ENCODE measurements at regions not wholly inside any gene's neighbourhood (a gene's known extent, or its start where the extent isn't known, plus 50 kb on each side); places are given as distances from the start of the nearest gene placed in this dataset.
"Not testable (repeated sequence)": the region's sequence is repeated elsewhere in the genome, so short reads cannot be mapped to it uniquely, and the experiment has no call there.

GRCh38 chr11:44388828-44389657 lies 79.1 kb upstream of the ALX4 start:
- DNase-seq: no peak

GRCh38 chr11:44389963-44390605 lies 80.1 kb upstream of the ALX4 start:
- DNase-seq: no peak

GRCh38 chr11:44391004-44391403 lies 81.1 kb upstream of the ALX4 start:
- not testable (repeated sequence) for DNase-seq

DNA sequence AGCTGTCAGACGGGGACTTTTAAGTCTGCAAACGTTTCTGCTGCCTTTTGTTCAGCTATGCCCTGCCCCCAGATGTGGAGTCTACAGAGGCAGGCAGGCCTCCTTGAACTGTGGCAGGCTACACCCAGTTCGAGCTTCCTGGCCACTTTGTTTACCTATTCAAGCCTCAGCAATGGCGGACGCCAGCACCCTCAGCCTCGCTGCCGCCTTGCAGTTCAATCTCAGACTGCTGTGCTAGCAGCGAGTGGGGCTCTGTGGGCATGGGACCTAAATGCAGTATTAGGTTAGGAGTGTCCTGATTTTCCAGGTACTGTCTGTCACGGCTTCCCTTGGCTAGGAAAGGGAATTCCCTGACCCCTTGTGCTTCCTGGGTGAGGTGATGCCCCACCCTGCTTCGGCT lies 86.8 kb upstream of the ALX4 start:
- DNase-seq: not testable (repeated sequence)

GRCh38 chr11:44397586-44398178 lies 87.7 kb upstream of the ALX4 start:
- no peak for DNase-seq

GRCh38 chr11:44398266-44399030 lies 88.5 kb upstream of the ALX4 start:
- no peak for DNase-seq

GRCh38 chr11:44399968-44400367 lies 90.0 kb upstream of the ALX4 start:
- DNase-seq: no peak

DNA sequence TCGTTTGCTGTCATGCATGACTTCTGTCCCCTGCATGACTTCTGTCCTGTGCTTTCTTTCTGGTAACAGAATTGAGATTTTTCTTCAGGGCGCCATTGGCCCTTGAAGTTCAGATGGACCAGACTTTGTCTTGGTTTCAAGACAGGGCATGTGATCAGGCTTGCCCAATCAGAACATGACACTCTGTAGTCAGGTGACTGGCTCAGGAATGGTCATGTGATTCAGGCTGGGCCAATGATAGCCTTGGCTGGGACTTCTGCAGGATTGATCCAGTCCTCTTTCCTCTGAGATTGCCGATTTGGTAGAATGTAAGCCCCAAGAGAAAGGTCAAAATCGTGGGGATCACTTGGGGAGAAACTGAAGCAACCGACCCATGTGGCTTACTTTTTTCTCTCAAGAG lies 90.5 kb upstream of the ALX4 start:
- no peak for DNase-seq

GRCh38 chr11:44402466-44403075 lies 92.6 kb upstream of the ALX4 start:
- no peak for DNase-seq

- no peak for DNase-seq
These were observed 93.2 kb upstream of the ALX4 start for GRCh38 chr11:44403176-44403575.

GRCh38 chr11:44403587-44404273 lies 93.8 kb upstream of the ALX4 start:
- DNase-seq: no peak

DNA sequence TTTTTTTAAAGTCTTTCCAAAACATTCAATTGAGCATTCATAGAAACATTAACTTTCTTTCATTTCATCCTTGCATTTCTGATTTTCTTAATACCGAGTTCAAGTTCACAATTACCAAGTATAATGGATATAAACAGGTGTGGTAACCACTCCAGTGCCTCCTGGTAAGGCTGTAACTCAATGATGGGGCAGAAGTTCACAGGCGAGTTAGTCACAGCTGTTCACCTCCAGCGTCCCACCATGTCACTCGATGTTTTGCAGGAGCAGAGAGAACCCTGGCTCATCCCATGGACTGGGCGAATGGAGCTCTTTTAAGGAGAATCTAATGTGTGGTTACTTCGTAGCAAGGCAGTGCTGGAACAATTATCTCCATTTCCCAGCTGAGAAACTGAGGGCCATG lies 94.4 kb upstream of the ALX4 start:
- no peak for DNase-seq

GRCh38 chr11:44404736-44405395 lies 94.9 kb upstream of the ALX4 start:
- no peak for DNase-seq

DNA sequence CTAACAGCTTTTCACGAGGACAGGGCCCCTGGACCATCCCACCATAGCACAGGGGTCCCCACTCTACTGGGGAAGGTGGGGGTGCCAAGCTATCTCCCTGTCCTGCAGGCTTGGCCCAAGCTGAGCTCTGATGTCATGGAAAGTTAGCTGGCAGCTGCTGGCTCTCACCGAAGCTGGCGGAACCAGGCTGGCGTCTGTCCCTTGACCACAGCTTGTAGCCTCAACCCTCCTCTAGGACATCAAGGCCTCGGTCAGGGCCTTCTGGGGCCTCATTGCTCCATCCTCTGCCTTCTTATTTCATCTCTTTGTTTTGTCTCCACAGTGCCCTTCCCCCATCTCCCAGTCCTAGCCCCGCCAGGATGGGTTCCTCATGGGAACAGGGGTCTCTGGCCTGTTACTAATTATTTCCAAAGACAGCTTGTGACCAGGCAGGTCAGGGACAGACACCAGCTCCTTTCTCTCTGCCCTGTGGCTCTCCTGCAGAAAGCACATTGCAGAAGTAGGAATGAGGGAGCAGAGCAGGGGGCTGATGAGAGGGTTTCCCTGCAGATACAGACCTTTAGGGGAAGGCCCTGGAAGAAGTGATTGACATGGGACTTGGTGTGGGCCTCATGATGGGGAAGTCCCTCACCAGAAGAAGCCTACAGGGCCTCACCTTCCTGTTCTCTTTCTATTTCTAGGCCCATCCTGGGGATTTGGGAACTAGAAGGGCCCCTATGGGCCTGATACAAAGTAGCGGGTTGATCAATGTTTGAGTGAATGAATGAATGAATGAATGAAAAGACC lies 97.5 kb upstream of the ALX4 start:
- no peak for DNase-seq

DNA sequence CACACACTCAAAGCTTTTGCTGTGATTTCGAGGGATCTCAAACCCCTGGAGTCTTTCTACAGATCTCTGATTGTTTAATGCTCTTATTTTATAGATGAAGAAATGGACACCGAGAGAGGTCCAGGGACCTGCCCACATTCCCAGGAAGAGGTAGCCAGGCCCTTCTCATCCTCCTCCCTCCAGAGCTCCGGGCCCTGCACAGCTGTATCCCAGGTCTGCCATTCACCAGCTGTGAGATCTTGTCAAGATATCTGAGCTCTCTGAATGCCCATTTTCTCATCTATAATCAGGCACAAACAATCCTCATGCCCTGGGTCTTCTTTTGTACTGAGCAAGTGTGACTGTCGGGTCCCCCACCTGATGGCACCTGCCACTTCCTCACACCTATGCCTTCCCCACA lies 98.2 kb upstream of the ALX4 start:
- DNase-seq: no peak

DNA sequence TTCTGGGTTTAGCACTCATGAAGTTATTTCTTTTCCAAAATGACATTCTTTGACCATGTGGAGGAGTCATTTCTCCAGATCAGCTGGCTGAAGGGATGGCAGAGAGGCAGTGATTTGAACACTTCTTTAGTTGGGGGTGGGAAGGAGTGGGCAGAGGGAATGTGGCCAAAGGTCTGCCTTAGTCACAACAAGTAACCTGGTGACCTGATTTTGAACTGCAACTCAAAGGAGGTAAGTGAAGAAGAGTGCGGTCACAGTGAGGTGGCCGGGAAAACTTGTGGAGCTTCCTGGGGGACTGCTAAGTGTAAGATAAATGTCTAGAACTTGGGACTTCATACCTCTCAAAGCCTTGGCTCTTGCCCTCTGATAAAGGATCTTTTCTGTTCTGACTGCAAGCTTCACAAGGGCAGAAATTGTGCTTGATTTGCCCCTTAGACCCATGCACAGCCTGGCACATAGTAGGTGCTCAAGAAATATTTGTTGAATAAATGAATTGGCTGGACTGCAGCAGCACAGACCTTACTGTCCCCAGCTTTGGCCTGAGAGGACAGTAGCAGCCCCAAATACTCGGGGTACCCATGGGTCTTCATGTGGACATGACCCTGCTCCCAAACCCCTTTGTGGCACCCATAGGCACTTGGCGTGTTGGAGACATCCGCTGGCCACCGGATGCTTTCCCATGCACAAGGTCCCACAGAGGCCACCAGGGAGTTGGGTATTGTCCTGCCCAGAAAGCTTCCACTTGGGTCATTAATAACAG lies 99.0 kb upstream of the ALX4 start:
- DNase-seq: no peak

DNA sequence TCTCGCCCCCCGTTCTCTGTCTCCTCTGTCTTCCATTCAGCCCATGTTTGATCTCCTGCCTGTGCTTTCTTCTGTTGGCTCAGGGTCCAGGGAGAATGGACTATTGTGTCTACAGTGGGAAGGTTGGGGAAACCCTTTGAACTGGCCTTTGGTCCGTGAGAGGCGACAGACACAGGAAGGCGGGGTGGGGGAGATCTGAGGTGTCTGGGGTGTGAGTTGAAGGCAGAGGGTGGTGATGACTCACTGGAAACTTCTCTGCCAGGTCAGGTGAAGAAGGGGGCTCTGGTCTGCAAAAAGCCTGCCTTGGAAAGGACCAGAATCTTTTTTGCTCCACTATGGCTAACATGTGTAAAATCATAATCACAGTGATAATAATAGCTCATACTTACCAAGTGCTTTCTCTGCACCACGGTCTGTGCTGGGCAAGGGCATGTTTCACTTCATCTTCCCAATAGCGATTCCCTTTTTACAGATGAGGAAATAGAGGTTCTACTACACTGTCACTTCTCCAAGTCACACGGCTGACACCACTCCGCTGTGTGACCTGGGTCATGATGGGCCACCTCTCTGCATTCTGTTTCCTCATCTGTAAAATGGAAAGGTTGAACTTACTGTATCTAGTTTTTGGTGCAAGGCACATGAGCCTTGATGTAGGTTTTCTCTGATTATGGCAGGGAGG lies 99.8 kb upstream of the ALX4 start:
- peak in 1 of 2 donors; percentile 5 for DNase-seq

GRCh38 chr11:44416776-44417175 lies 106.8 kb upstream of the ALX4 start:
- no peak for DNase-seq

DNA sequence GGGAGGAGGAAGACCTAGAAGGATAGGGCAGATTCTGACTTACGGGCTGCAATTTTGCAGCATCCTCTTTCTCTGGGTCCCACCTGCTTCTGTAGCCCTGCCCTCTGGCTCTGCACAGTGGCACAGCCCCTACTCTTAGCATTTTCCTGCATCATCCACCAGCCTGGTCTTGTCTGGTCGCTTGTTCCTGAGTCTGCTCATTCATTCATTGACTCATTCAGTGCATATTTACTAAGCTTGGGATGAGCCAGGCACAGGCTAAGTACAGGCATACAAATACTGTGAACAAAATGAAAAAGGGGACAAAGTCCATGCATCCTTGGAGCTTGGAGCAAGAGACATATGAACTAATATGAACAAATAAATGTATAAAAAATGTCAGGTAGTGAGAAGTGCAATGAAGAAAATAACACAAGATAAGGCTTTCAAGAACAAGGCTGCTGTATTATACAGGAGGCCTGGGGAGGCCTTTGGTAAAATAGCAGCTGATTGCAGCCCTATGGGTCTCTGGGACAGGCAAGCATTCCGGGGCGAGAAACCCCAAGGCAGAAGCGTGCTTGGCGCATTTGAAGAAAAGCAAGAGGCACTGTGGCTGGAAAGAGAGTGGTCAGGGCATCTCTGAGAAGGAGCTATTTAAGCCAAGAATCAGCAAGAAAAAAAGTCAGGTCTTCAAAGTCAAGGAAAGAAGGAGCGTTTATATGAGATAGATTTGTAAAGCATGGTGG lies 108.0 kb upstream of the ALX4 start:
- no peak for DNase-seq

Measured in hippocampal formation (tissue), 2 donors.